H1 (cell line): ENCODE measurements at regions not wholly inside any gene's neighbourhood (a gene's known extent, or its start where the extent isn't known, plus 50 kb on each side); places are given as distances from the start of the nearest gene placed in this dataset.

Source experiments
- CTCF ChIA-PET: fragments of 300-600 bp; sonication (Branson Sonifier 250); formaldehyde crosslinking; loops from one replicate; lab custom pipeline; 2021; ENCODE audit not compliant: partially characterized antibody; lab: Charles Lee
- POLR2A ChIA-PET: fragments of 300-600 bp; sonication (Branson Sonifier 250); formaldehyde crosslinking; loops from one replicate; lab custom pipeline; 2021; ENCODE audit warnings: inconsistent platforms; ENCODE audit not compliant: partially characterized antibody; lab: Charles Lee
- DNase-seq, 2 experiments: peaks; one replicate each; pipeline versions ENCODE4 v3.0.0 to v3.0.0-alpha.2; 2010 to 2022; ENCODE audit warnings: low spot score in 2 of 2, low read depth in 1 of 2, mixed read lengths in 1 of 2
- FAIRE-seq: peaks from 2 replicates; lab custom pipeline; 2011; peaks lifted over from hg19 to GRCh38; lab: Jason Lieb, UNC
- H2AFZ ChIP-seq: 2 replicates; pipeline ENCODE4 v1.8.1; 2012; ENCODE audit warnings: low read length, inconsistent platforms
- H2AK5ac ChIP-seq: 2 replicates; pipeline ENCODE4 v1.6.1; 2013; ENCODE audit warnings: low read depth, low read length
- H2BK120ac ChIP-seq: replicated peaks from 2 replicates; pipeline ENCODE3; 2013; ENCODE audit warnings: low read depth, low read length, inconsistent platforms
- H2BK12ac ChIP-seq: 2 replicates; pipeline ENCODE4 v1.6.1; 2013; ENCODE audit warnings: low read depth, low read length
- H2BK15ac ChIP-seq: 2 replicates; pipeline ENCODE4 v1.6.1; 2013; ENCODE audit warnings: low read length
- H2BK20ac ChIP-seq: 2 replicates; pipeline ENCODE4 v1.6.1; 2013; ENCODE audit warnings: low read length
- H2BK5ac ChIP-seq: 2 replicates; pipeline ENCODE4 v1.6.1; 2013; ENCODE audit warnings: low read depth, low read length
- H3K14ac ChIP-seq: 2 replicates; pipeline ENCODE4 v1.6.1; 2013; ENCODE audit warnings: inconsistent platforms; ENCODE audit not compliant: insufficient read length
- H3K18ac ChIP-seq: 2 replicates; pipeline ENCODE4 v1.6.1; 2013; ENCODE audit warnings: low read length; ENCODE audit errors: extremely low read depth
- H3K23ac ChIP-seq: 2 replicates; pipeline ENCODE4 v1.6.1; 2013; ENCODE audit warnings: inconsistent platforms; ENCODE audit not compliant: insufficient read length
- H3K23me2 ChIP-seq: 2 replicates; pipeline ENCODE4 v1.6.1; 2013; ENCODE audit warnings: low read depth, low read length
- H3K27ac ChIP-seq: 2 replicates; pipeline ENCODE4 v1.6.1; 2011; ENCODE audit warnings: low read depth, low read length, inconsistent platforms
- H3K27me3 ChIP-seq, 4 experiments: replicated peaks in 1 of 4; 1 replicate in 1 of 4; 2 replicates in 3 of 4; pipeline versions ENCODE4 v1.6.1 to v1.8.1; 2011 to 2013; ENCODE audit warnings: low read length in 3 of 4, mild to moderate bottlenecking in 3 of 4, inconsistent platforms in 2 of 4, mixed read lengths in 2 of 4, moderate library complexity in 1 of 4; ENCODE audit not compliant: control insufficient read depth in 3 of 4, insufficient read depth in 3 of 4; ENCODE audit errors: extremely low read depth in 1 of 4
- H3K36me3 ChIP-seq, 4 experiments: 2 replicates each; pipeline versions ENCODE4 v1.6.1 to v1.8.1; 2011 to 2013; ENCODE audit warnings: mild to moderate bottlenecking in 4 of 4, low read length in 3 of 4, moderate library complexity in 2 of 4, control low read depth in 1 of 4, inconsistent platforms in 1 of 4; ENCODE audit not compliant: insufficient read depth in 4 of 4, control insufficient read depth in 2 of 4
- H3K4ac ChIP-seq: replicated peaks from 2 replicates; pipeline ENCODE3; 2013; ENCODE audit warnings: low read length, low read depth, mixed read lengths, inconsistent platforms; ENCODE audit not compliant: insufficient read length
- H3K4me1 ChIP-seq, 4 experiments: replicated peaks in 1 of 4; 1 replicate in 1 of 4; 2 replicates in 3 of 4; pipeline versions ENCODE4 v1.6.1 to v1.8.1; 2011 to 2013; ENCODE audit warnings: low read length in 3 of 4, inconsistent platforms in 2 of 4, mixed read lengths in 1 of 4; ENCODE audit not compliant: insufficient read depth in 4 of 4, control insufficient read depth in 3 of 4
- H3K4me2 ChIP-seq, 2 experiments: 2 replicates each; pipeline versions ENCODE4 v1.6.1 to v1.8.1; 2011 to 2013; ENCODE audit warnings: low read depth in 2 of 2, low read length in 2 of 2, control low read depth in 1 of 2, inconsistent platforms in 1 of 2, mild to moderate bottlenecking in 1 of 2; ENCODE audit not compliant: insufficient read depth in 1 of 2
- H3K4me3 ChIP-seq, 4 experiments: fragments of 200-600, 300-600 bp in 1 of 4; sonication (generic), shearing (Covaris generic), sonication (Bioruptor Twin) in 1 of 4; 2 replicates each; pipeline versions ENCODE4 v1.5.1 to v1.8.1; 2011 to 2016; ENCODE audit warnings: low read length in 4 of 4, low read depth in 3 of 4, control low read depth in 2 of 4, inconsistent platforms in 2 of 4, mild to moderate bottlenecking in 2 of 4, mixed read lengths in 1 of 4, moderate library complexity in 1 of 4; ENCODE audit not compliant: insufficient read depth in 2 of 4; ENCODE audit errors: extremely low read depth in 1 of 4
- H3K56ac ChIP-seq: replicated peaks from 2 replicates; pipeline ENCODE3; 2013; ENCODE audit warnings: low read depth, mild to moderate bottlenecking, mixed read lengths, low read length, inconsistent platforms; ENCODE audit not compliant: insufficient read length
- H3K79me1 ChIP-seq: 2 replicates; pipeline ENCODE4 v1.6.1; 2013; ENCODE audit warnings: low read depth, low read length, control low read depth
- H3K79me2 ChIP-seq, 2 experiments: 2 replicates each; pipeline versions ENCODE4 v1.6.1 to v1.8.1; 2012 to 2013; ENCODE audit warnings: low read length in 2 of 2, mild to moderate bottlenecking in 2 of 2, inconsistent platforms in 1 of 2; ENCODE audit not compliant: insufficient read depth in 2 of 2, control insufficient read depth in 1 of 2
- H3K9ac ChIP-seq, 4 experiments: replicated peaks in 1 of 4; 1 replicate in 1 of 4; 2 replicates in 3 of 4; pipeline versions ENCODE4 v1.6.1 to v1.8.1; 2011 to 2013; ENCODE audit warnings: low read depth in 3 of 4, low read length in 3 of 4, control low read depth in 2 of 4, mild to moderate bottlenecking in 2 of 4, moderate library complexity in 2 of 4, inconsistent platforms in 1 of 4; ENCODE audit errors: extremely low read depth in 1 of 4
- H3K9me3 ChIP-seq, 2 experiments: 2 replicates each; pipeline versions ENCODE4 v1.6.1 to v1.8.1; 2012 to 2013; ENCODE audit warnings: mild to moderate bottlenecking in 2 of 2, moderate library complexity in 2 of 2, control low read depth in 1 of 2, inconsistent platforms in 1 of 2, low read depth in 1 of 2, low read length in 1 of 2, mixed read lengths in 1 of 2; ENCODE audit not compliant: insufficient read depth in 2 of 2
- H4K20me1 ChIP-seq, 2 experiments: replicated peaks in 1 of 2; 2 replicates each; pipeline versions ENCODE3 to v1.8.1; 2011 to 2013; ENCODE audit warnings: inconsistent platforms in 2 of 2, low read length in 2 of 2, mild to moderate bottlenecking in 1 of 2; ENCODE audit not compliant: insufficient read depth in 2 of 2, control insufficient read depth in 1 of 2
- H4K5ac ChIP-seq: 2 replicates; pipeline ENCODE4 v1.6.1; 2013; ENCODE audit warnings: low read length, low read depth, mixed read lengths, inconsistent platforms; ENCODE audit not compliant: insufficient read length
- H4K8ac ChIP-seq: 2 replicates; pipeline ENCODE4 v1.8.0; 2013; ENCODE audit warnings: mild to moderate bottlenecking, moderate library complexity, low read length, inconsistent platforms; ENCODE audit not compliant: insufficient read depth; ENCODE audit errors: extremely low read depth
- H4K91ac ChIP-seq: replicated peaks from 2 replicates; pipeline ENCODE3; 2013; ENCODE audit warnings: low read length, mixed read lengths, inconsistent platforms; ENCODE audit not compliant: insufficient read length
- BACH1 ChIP-seq: IDR thresholded peaks from 2 replicates; pipeline ENCODE4 v1.6.1; 2012; ENCODE audit warnings: low read length, improper control_type of control experiment
- CEBPB ChIP-seq: IDR thresholded peaks from 2 replicates; pipeline ENCODE4 v1.6.1; 2012; ENCODE audit warnings: low read depth, low read length
- NANOG ChIP-seq: IDR thresholded peaks from 2 replicates; pipeline ENCODE4 v1.6.1; 2011; ENCODE audit warnings: low read length, low read depth, mild to moderate bottlenecking, inconsistent platforms; ENCODE audit not compliant: insufficient read depth, poor library complexity, severe bottlenecking
- WGBS, 2 experiments: shearing (Covaris generic) in 1 of 2; methylation state at CpG; one replicate each; pipeline versions ENCODE4 v1.1.6 to v1.1.7; 2013 to 2015; ENCODE audit warnings: low lambda C conversion rate in 2 of 2, mixed read lengths in 2 of 2, inconsistent platforms in 1 of 2, low coverage in 1 of 2, missing lambda C conversion rate in 1 of 2; ENCODE audit not compliant: insufficient replicate concordance in 2 of 2, insufficient coverage in 1 of 2, insufficient read length in 1 of 2; ENCODE audit errors: extremely low coverage in 1 of 2, missing lambda C conversion rate in 1 of 2; 5-methylcytosine and 5-hydroxymethylcytosine counted together

DNA sequence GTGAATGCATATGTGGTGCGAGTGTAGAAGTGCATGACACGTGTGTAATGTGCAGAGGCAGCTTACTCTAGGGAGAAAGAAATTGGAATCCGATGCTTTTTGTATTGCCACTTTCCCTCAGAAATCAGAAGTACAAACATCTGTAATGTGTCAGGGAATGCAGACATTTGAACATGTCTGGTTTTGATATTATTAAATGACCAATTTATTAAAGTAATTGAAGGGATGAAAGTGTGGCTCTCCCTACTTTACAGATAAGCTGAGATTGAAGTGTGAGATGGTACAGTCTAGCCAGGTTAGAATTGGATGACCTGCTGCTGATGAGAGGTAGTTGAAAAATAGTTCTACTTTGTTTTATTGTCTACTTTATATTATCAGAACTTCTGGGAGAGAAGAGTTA lies 74.5 kb upstream of the NT5C1B start:
- Histone ChIP-seq H3K23me2 (no peaks in the 10 kb centered on the region), H3K14ac (no peak overlapping the region), H3K79me2 (no peaks in the 10 kb centered on the region), H2BK12ac (no peak overlapping the region), H3K56ac (no peak overlapping the region), H3K36me3 (no peaks in the 10 kb centered on the region), H3K4ac (no peak overlapping the region), H2BK5ac (no peak overlapping the region; the same call in 1 of the 2 replicates), H2AK5ac (no peak overlapping the region), H4K91ac (no peak overlapping the region), H3K4me1 (no peaks in the 10 kb centered on the region; a peak in 1 of 7 replicates), H3K79me1 (no peaks in the 10 kb centered on the region), H3K27me3 (no peaks in the 10 kb centered on the region), H3K9me3 (no peaks in the 10 kb centered on the region), H4K5ac (no peak overlapping the region), H2BK15ac (no peak overlapping the region), H3K9ac (no peak overlapping the region), H4K20me1 (no peaks in the 10 kb centered on the region), H3K18ac (peak overlapping the region; percentile 11; the same call in 1 of the 2 replicates), H3K4me3 (no peak overlapping the region), H2BK120ac (no peak overlapping the region), H3K27ac (no peak overlapping the region), H2AFZ (no peak overlapping the region), H2BK20ac (no peak overlapping the region), H3K23ac (no peak overlapping the region), H4K8ac (no peak overlapping the region), H3K4me2 (no peak overlapping the region)
- CTCF ChIA-PET: interaction anchor here (1.0 to 1.2 kb wide), 2 partner anchors 49 to 259 kb away, joined by 3 read pairs; no protein-coding TSS in a partner anchor
- POLR2A ChIA-PET: no interaction called here
- FAIRE-seq (no peak), DNase-seq (no peak)
- 98% methylated on average over 3 of the region's 3 CpGs; no CpG with 5 or more reads in 1 of the 2 experiments for WGBS, 2 experiments
- TF ChIP-seq BACH1 (no peak), CEBPB (no peak), NANOG (no peak)
